Stomach (tissue), 8 donors: ENCODE measurements at regions not wholly inside any gene's neighbourhood (a gene's known extent, or its start where the extent isn't known, plus 50 kb on each side); places are given as distances from the start of the nearest gene placed in this dataset.

Experiments used
- DNase-seq, 2 donors: peaks; one replicate each; pipeline versions ENCODE4 v3.0.0 to v3.0.0-alpha.2; 2013 to 2019
- H3K27ac ChIP-seq, 5 donors: fragments of 200-600 bp in 4 of 5; sonication (generic) in 4 of 5; one replicate each; pipeline ENCODE4 v1.5.1; 2013 to 2019; ENCODE audit warnings: mild to moderate bottlenecking in 1 of 5, moderate library complexity in 1 of 5
- H3K27me3 ChIP-seq, 3 donors: fragments of 200-600 bp; sonication (generic); one replicate each; pipeline ENCODE4 v1.5.1; 2017 to 2019; ENCODE audit warnings: mixed run types in 1 of 3
- H3K36me3 ChIP-seq, 4 donors: fragments of 200-600 bp; sonication (generic); 1 replicate in 3 of 4; 2 replicates in 1 of 4; pipeline ENCODE4 v1.5.1; 2016 to 2019
- H3K4me1 ChIP-seq, 4 donors: fragments of 200-600 bp; sonication (generic); one replicate each; pipeline ENCODE4 v1.5.1; 2016 to 2019
- H3K4me3 ChIP-seq, 4 donors: fragments of 200-600 bp; sonication (generic) in 3 of 4; one replicate each; pipeline ENCODE4 v1.5.1; 2016 to 2019; ENCODE audit warnings: mild to moderate bottlenecking in 1 of 4
- H3K9me3 ChIP-seq, 4 donors: fragments of 200-600 bp; sonication (generic); one replicate each; pipeline ENCODE4 v1.5.1; 2016 to 2019
- CTCF ChIP-seq, 7 experiments: fragments of 450-650 bp in 4 of 7; fragments of 200-600 bp in 3 of 7; sonication (generic) in 3 of 7; IDR thresholded peaks; one replicate each; pipeline ENCODE4 v1.5.1; 2016 to 2019; ENCODE audit warnings: antibody characterized with exemption in 7 of 7, control low read depth in 2 of 7, mild to moderate bottlenecking in 1 of 7
- EP300 ChIP-seq: sonication (generic); formaldehyde crosslinking; IDR thresholded peaks from one replicate; pipeline ENCODE4 v1.6.1; 2017; ENCODE audit warnings: antibody characterized with exemption
- POLR2A ChIP-seq, 4 donors: fragments of 450-650 bp; IDR thresholded peaks; one replicate each; pipeline ENCODE4 v1.6.1; 2016; ENCODE audit warnings: antibody characterized with exemption in 4 of 4, control low read depth in 2 of 4, mild to moderate bottlenecking in 1 of 4, moderate library complexity in 1 of 4
- POLR2AphosphoS5 ChIP-seq, 3 donors: sonication (generic); formaldehyde crosslinking; IDR thresholded peaks; one replicate each; pipeline ENCODE4 v1.6.1; 2016; ENCODE audit warnings: antibody characterized with exemption in 3 of 3
- WGBS, 5 donors: extraction: QIAGEN DNeasy Blood & Tissue Kit in 3 of 5; methylation state at CpG; one replicate each; pipeline versions ENCODE4 v1.1.5 to v1.1.7; 2013 to 2018; 5-methylcytosine and 5-hydroxymethylcytosine counted together
- intact Hi-C: fragments of 100-400 bp; cut with DNase I; formaldehyde crosslinking; loops from one replicate; pipeline ENCODE4 v1.15.1; 2023; ENCODE audit warnings: low total_unique reads
- donor health status: healthy with polysubstance abuse.
- donor health status: Bipolar disorder and iron deficiency.
- donor health status: healthy.

- no peak overlapping the region for H3K4me3 ChIP-seq
- intact Hi-C loops, result no loop called here
- no peak for TF ChIP-seq POLR2A (IDR thresholded peaks at IDR 0.05)
- no peak for TF ChIP-seq POLR2AphosphoS5 (IDR thresholded peaks at IDR 0.05)
- no peak for TF ChIP-seq EP300
- no peak for TF ChIP-seq CTCF (IDR thresholded peaks at IDR 0.05)
- DNase-seq, result no peak
- H3K27ac ChIP-seq, result no peak overlapping the region
- no peaks in the 10 kb centered on the region for H3K36me3 ChIP-seq
- H3K9me3 ChIP-seq, result no peaks in the 10 kb centered on the region
- WGBS, 5 donors, result 39 to 58% (median 45%) methylated on average over 4 of the region's 4 CpGs
- H3K4me1 ChIP-seq, result no peaks in the 10 kb centered on the region
- H3K27me3 ChIP-seq, result no peaks in the 10 kb centered on the region
Observed at GRCh38 chr2:58540681-58541080, 299.6 kb upstream of the FANCL start.

GRCh38 chr2:58539973-58540372 lies 298.8 kb upstream of the FANCL start:
- no peak for DNase-seq
- WGBS, 5 donors, result 58 to 61% (median 61%) methylated on average over 4 of the region's 4 CpGs
- intact Hi-C loops, result no loop called here
- no peak for TF ChIP-seq CTCF (IDR thresholded peaks at IDR 0.05)
- no peak overlapping the region for H3K4me3 ChIP-seq
- no peaks in the 10 kb centered on the region for H3K9me3 ChIP-seq
- H3K4me1 ChIP-seq, result no peaks in the 10 kb centered on the region
- no peak overlapping the region for H3K27ac ChIP-seq
- no peaks in the 10 kb centered on the region for H3K36me3 ChIP-seq
- no peaks in the 10 kb centered on the region for H3K27me3 ChIP-seq

GRCh38 chr2:58535990-58536389 lies 294.9 kb upstream of the FANCL start:
- Histone ChIP-seq H3K4me3 (no peak overlapping the region), H3K27me3 (no peaks in the 10 kb centered on the region), H3K27ac (no peak overlapping the region), H3K9me3 (no peaks in the 10 kb centered on the region), H3K36me3 (no peaks in the 10 kb centered on the region), H3K4me1 (no peaks in the 10 kb centered on the region)
- 31 to 49% (median 42%) methylated on average over 4 of the region's 4 CpGs for WGBS, 5 donors
- no peak for TF ChIP-seq CTCF (IDR thresholded peaks at IDR 0.05)
- no peak for TF ChIP-seq POLR2A (IDR thresholded peaks at IDR 0.05)
- TF ChIP-seq EP300, result no peak
- TF ChIP-seq POLR2AphosphoS5 (IDR thresholded peaks at IDR 0.05), result no peak
- intact Hi-C loops, result no loop called here
- peak in 1 of 2 donors; percentile 5 for DNase-seq

- intact Hi-C loops, result no loop called here
- Histone ChIP-seq H3K9me3 (no peaks in the 10 kb centered on the region), H3K27me3 (no peaks in the 10 kb centered on the region), H3K27ac (no peak overlapping the region), H3K36me3 (no peaks in the 10 kb centered on the region), H3K4me1 (no peaks in the 10 kb centered on the region), H3K4me3 (no peak overlapping the region)
- TF ChIP-seq POLR2AphosphoS5 (IDR thresholded peaks at IDR 0.05) (no peak), CTCF (IDR thresholded peaks at IDR 0.05) (no peak), EP300 (no peak), POLR2A (IDR thresholded peaks at IDR 0.05) (no peak)
- WGBS, 5 donors, result 40 to 50% (median 42%) methylated on average over 1 of the region's 1 CpG
- DNase-seq, result peak in 1 of 2 donors; percentile 16
Observed at GRCh38 chr2:58535182-58535581, 294.1 kb upstream of the FANCL start.

GRCh38 chr2:58533376-58533775 lies 292.3 kb upstream of the FANCL start:
- TF ChIP-seq POLR2A (IDR thresholded peaks at IDR 0.05) (no peak), EP300 (no peak), POLR2AphosphoS5 (IDR thresholded peaks at IDR 0.05) (no peak)
- no peaks in the 10 kb centered on the region for H3K4me1 ChIP-seq
- 70 to 89% (median 83%) methylated on average over 3 of the region's 3 CpGs for WGBS, 5 donors

More at GRCh38 chr2:58533376-58533775, 292.3 kb upstream of the FANCL start:
- no peaks in the 10 kb centered on the region for H3K27me3 ChIP-seq
- DNase-seq, result no peak
- no peak overlapping the region for H3K27ac ChIP-seq
- no peak overlapping the region for H3K4me3 ChIP-seq
- no peaks in the 10 kb centered on the region for H3K9me3 ChIP-seq
- no peaks in the 10 kb centered on the region for H3K36me3 ChIP-seq
- intact Hi-C loops, result no loop called here
